Stimulated activated CD4-positive, alpha-beta T cell treated with anti-CD3 and anti-CD28 coated beads, Interleukin-12 subunit alpha, Interleukin-12 subunit beta, amount 100 ng/mL, for 4 hours (primary cell): ENCODE measurements at regions not wholly inside any gene's neighbourhood (a gene's known extent, or its start where the extent isn't known, plus 50 kb on each side); places are given as distances from the start of the nearest gene placed in this dataset.
"Not testable (repeated sequence)": the region's sequence is repeated elsewhere in the genome, so short reads cannot be mapped to it uniquely, and the experiment has no call there.

Source experiments
- DNase-seq: peaks from one replicate; pipeline ENCODE4 v3.0.0-alpha.2; 2020

DNA sequence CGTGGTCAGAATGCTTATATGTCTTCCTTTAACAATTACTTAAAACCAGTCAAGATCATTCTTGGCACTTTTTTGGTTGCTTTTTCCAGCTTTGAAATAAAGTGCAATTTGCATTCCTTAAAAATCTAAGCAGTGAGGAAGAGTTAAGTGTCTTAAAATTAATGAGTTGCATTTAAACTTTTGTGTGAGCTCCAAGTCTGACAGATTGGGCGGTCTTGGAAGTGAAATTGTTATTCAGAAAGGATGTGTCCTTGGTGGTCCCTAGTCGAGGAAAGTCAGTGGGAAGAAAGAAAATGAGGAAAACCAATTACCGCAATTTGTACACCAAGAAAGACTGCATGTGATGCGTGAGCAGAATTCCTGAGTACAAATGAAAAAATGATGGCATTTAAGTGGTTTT, 132.5 kb downstream of the HHIPL2 start:
- DNase-seq: no peak

DNA sequence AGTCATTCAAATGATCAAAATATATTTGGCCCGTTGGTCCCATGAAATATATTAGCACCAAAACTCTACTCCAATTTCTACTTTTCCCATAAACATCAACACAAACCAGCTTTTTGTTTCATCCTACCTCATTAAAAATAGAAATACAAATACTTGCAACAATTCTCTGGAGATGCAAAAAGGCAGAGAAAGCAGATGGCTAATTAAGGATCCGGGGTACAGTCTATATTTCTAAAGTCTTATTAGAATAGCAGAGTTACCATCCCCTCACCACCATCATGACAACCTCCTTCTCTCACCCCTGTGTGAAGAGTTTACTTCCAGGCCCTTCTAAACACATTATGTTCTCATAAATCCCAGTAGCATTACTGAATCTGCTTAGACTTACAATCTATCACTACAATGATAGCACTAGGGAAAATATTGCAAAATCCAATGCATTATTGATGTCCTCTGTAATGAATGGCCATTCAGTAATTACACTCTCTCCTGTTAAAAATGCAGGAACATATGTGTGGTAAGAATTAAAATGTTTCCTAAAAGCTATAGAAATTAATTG, 133.8 kb downstream of the HHIPL2 start:
- no peak for DNase-seq

DNA sequence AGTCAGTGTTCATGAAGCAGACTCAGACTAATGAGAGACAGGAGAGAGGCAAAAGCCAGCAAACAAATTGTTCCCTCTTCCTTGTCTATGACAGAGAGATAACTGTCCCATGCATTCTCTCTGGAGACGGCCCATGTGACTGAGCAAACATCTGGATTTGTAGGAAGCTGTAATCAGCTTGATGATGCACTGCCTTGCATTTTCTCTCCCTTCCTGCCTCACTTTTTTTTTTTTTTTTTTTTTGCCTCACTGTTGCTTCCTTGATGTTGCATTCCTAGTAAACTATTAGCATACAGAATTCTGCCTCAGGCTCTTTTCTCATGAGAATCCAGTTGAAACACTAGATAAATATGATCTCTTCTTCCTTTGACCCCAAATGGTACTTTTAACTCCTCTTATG, 134.5 kb downstream of the HHIPL2 start:
- no peak for DNase-seq

DNA sequence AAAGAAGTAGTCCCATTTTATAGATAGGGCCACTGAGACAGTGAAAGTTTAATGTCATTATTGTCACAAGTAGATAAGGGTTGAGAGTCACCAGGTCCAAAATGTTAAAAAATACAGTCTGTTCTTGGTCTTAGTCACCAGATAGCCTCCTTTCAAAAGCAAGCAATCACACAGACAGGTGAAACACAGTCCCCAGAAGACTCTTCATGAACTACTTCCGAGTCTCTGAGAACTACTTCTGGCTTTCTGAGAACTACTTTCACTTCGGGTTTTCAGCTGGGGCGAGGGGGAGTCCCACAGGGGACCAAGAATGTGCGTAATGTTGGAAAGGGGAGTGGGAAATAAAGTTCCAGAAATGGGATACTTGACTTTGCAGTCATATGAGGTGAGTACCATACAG, 143.2 kb downstream of the HHIPL2 start:
- DNase-seq: no peak

DNA sequence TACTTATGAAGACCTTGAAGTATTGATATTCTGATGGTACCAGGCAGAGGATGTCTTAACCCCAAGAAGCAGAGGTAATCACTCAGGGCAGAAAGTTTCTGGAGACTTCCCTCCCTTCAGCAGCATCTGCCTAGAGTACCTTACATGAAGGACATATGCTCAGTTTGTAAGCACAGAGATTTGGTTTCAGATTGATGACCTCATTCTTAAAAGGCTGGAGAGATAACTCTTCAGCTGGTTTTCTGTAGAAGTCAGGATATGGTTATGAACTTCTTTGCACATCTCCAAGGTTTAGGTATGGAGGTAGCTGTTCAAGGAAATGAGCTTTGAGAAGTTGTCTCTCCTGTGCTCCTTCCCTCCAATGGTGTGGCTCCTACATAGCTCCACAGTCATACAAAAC, 148.7 kb downstream of the HHIPL2 start:
- DNase-seq: no peak

DNA sequence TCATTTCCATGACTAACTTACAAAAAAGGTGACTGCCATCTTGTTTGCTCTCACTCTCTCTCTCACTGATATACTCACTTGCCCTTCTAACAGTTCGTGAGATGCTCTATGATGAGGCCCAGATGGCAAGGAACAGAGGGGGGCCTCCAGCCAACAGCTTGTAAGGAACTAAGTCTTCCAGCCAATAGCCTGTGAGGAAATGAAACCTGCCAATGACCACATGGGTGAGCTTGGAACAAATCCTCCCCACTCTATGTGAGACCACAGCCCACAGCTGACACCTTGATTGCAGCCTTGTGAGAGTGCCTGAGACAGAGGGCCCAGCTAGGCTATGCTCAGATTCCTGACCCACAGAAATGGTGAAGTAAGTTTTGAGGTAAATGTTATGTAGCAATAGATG, 153.7 kb downstream of the HHIPL2 start:
- DNase-seq: no peak

DNA sequence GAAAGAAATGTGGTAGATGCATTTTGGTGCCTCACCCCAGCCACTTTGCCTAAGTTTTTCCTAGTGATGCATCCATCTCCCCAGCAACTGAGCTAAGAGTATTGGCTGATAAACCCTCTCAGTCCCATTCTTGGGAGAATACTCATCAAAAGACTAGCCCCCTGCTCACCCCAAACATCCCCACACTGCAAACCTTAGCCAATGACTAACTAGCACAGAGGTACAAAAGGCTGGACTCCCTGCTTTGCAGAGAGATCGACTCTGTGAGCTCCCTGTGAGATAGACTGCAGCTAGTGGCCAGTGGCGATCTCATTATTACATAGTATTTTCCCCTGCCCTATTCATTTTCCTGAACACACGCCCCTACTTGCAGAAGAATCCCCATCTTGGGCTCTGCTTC, 155.3 kb downstream of the HHIPL2 start:
- DNase-seq: no peak

DNA sequence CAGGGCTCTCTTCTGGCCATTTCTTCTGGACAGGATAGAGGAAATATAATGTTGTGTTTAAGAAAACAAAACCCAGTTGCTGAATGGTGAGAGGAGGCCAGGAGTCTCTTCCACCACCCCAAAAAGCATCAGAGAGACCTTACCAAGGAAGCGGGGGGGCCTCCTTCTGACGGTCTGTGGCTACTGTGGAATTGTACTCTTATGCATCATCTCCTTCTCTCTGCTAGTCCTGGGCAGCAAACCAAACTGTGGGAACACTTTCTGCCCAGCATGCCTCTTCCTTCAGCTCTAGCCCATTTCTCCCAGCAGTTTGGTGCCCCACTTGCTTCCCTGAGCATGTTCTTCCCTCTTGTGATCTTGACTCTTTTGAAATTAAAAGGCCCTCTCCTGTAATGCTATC, 157.7 kb downstream of the HHIPL2 start:
- no peak for DNase-seq

DNA sequence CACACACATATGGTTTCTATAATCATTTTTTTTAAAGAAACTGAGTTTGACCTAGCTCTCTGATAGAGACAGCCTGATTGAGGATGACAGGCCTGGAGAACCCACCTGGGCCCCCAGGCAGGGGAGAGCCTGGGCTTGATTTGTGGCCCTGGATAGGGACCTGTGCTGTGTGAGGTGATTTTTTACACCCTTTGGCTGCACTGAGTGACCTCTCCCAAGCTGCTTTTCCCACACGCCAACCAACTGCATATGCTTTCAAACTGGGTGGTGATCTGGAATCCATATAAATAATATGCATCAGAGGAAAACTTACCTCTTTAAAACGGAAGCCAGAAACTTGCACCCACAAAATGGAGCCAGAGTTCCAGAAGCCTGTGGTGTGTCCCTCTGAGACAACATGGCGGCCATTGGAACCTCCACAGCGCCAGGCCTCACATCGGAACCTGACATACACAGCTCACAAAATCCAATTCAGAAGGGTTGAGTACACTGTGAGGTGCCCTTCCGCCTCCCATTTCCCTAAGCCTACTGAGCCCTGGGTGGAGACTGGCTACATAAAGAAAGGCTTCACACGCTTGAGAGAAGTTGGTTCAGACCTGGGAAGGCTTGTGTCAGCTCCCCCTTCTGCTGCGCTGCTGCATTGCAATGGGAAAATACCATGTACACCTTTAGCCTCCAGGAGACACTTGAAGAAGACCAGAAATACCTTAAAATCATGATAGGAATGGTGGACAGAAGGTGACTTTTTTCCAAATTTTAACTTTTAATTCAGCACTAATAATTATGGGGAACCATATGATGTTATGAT, 160.7 kb downstream of the HHIPL2 start:
- no peak for DNase-seq

DNA sequence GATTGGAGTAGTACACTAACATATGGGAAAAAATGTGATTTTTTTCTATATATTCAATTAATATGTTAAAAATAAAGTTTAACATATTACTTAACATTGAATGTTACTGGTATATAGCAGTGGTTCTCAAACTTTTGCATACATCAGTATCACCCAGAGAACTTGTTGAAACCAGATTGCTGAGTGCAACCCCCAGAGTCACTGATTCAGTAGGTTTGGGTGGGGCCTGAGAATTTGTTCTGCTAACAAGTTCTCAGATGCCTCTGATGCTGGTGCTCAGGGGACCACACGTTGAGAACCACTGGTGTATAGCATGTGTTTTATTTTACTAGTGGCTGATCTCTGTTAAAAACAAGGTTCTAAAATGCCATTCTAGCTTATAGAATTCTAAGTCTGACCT, 161.9 kb downstream of the HHIPL2 start:
- no peak for DNase-seq

DNA sequence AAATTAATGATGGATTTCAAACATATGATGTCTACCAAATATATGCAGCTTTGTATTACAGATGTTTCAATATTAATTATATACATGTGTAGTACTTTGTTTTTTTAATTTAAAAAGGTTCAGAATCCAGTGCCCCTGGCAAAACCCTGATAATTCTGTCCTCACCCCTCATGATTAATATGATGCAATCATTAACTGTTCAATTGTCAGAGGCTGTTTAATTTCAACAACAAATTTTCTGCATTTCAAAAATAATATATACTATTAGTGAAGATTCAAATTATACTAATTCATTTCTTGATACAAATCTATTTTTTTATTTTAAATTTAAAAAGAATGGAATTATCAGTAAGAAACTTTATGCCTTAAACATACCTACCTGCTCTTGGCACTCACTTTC, 162.6 kb downstream of the HHIPL2 start:
- DNase-seq: no peak

DNA sequence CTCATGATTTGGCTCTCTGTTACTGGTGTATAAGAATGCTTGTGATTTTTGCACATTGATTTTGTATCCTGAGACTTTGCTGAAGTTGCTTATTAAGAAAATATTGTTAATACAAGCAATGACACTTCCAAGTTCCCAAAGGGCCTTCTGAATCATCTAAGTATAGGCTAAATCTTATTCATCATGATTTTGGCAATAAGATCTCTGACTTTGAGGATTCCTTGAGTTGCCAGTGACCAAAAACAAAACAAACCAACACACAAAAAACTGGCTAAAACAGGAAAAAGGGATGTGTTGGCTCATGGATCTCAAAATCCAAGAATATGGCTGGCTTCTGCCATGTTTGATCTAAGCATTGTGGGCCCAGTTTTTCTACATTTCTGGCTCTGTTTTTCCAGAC, 163.4 kb downstream of the HHIPL2 start:
- DNase-seq: no peak

DNA sequence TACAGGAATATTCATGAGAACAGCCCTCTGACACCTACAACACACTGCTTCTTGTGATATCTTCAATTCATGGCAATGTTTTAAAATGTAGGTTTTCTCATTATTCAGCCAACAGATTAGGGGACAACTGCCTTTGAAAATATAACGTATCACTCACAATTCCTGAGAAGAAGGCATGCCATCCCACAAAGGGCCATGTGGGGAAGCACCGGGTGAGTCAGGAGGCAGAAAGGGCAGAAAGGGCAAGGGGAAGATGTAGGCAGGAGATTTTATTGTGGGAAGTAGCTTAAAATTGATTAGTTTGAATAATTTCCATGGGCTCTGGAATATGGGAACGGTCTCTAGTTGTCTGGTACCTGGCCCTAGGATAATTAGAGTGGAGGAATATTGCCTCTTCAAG, 165.7 kb downstream of the HHIPL2 start:
- DNase-seq: no peak

DNA sequence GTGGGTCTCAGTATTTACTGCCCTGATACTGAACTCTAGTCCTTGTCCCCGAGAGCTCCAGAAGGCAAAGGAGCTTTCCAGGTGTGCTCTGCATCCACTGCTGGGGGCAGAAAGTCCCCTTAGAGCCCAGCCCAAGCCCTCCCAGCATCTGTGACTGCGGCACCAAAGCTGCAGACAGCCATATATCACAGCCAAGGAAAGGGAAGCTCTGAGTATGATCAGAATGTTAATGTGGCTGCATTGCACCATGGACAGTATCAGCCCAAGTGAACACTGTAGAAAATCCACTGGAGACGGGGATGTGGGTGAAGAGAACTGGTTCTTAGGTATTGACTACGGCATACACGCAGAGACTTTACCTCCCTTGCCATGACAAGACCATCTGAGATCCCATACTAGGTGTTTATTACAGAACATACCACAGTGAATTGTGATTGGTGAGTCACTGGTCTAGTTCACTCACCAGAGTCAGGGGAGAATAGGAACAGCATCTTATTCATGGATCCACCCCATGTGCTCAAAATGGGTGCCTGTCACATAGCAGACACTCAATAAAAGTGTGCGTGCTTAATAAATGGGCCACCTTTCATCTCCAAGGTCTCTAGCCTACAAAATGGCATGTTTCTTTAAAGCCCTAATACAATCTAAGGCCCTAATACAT, 170.3 kb downstream of the HHIPL2 start:
- DNase-seq: no peak

DNA sequence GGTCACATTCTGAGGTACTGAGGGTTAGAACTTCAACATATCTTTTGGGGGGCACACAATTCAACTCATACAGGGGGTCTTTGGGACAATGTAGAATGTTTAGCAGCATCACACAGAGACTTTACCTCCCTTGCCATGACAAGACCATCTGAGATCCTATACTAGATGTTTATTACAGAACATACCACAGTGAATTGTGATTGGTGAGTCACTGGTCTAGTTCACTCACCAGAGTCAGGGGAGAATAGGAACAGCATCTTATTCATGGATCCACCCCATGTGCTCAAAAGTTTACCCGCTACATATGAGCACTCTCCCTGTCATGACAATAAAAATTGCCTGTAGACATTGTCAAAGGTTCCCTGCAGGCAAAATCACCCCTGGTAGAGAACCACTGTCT, 171.1 kb downstream of the HHIPL2 start:
- not testable (repeated sequence) for DNase-seq

DNA sequence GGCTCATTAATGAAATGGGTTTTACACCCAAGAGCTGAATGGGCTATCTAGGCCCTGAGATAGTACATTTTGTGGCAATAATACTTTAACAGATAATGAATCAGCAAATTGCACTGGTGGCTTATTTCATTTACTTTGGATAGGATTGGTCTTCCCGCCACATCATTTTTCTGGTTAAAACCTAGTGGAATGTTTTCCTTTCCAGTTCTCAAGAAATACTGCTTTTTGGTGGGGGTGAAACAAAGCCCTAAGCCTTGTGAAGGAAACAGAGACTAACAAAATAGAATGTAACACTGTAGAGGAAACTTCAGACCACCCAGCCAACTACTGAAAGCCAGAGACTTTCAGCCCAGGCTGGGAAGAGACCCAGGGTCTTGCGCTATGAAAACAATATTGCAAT, 172.2 kb downstream of the HHIPL2 start:
- DNase-seq: no peak

DNA sequence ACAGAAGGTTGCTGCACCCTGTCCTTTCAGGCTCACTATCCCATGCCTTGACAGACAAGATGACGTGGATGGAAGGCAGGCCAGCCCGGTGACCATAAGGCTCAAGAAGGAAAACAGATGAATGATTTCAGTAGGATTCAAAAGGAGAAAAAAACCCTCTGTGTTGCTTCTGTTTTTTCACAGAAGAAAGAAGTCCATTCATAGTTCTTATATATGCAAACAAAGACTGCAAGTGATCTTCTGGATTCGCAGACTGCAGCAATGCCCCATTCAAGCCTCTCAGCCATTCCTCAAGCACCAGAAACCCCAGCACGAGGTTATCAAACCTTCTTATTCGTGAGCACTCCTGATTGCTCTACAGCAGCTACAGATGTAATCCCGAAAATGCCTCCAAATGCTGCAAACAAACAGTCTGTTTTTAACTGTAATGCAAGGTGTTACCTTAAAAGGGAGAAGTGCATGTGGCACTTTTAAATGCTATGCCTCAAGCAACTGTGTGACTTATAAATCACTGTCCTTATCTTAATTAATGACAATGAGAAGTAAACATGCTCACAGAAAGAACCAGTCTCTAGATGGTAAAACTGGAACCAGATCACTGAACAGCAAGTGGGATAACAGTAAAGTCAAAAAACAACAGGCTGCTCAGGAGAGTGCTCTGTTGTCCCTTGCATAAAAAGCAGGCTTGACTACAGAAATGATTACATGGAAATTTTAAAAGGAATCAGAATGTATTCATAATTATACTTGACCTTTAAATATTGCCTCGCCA, 173.9 kb downstream of the HHIPL2 start:
- no peak for DNase-seq

DNA sequence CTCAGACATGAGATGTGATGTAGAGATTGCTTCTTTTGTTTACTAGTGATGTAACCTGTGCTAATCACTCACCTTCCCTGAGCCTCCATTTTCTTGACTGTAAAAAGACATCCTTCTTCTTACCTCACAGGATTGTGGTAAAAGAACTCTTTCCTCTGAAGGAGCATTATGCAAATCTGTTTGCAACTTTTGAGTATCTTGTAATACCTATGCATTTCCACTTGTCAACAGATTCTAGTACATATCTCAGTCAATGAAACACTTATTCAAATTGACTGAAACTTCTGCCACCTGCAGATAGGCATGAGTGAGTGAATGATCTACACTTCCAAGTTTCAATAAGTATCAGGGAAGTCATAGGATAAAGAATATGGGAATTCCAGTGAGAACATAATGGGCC, 174.7 kb downstream of the HHIPL2 start:
- no peak for DNase-seq

DNA sequence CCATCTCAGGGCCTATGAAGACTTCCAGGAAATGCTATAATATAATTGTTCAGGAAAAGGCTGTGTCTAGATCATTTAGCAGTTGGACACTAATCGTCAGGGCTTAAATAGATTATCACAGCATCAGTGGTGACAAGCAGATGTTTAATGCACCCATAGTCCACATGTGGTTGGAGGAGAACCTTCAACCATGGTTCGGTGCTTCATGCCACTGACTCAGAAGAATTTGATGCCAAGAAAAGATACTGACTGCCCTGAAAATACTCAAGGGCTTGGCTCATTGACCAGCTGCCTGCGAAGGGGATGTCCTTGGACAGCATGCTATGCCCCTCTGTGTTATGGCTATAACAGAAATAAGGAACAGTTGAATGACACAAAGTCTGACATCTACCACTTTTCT, 175.7 kb downstream of the HHIPL2 start:
- no peak for DNase-seq

DNA sequence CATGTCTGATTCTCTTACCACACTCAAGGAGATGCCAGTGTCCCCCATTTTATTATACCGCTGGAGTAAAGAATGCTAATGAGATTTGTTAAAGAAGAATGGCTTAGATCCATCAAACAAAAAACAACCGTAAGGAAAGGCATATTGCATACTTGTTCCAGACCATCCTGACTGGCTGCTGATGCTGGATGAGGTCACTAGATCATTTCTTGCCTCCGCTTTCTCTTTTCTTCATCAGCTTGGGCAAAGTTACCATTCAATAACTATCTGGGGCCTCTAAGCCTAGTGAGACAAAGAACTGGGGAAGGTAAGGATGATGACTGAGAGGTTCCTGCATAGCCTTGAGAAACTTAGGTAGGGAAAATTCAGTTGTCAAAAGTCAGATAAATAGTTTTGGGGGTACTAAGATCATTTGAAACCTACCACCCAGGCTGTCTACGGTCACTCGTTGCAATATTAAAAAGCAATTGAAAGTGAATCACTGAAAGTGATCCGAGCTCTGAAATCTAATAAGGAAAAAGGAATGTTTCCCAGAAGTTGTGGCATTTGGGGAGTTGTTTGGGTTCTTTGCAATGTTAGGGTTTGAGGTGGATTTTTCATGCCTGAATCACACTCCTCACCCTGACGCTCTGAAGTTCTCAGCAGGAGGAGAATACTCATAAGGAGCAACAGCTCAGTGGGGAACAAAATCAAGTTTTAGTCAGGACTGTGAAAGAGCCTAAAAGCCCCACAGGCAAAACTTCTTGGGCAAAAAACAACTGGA, 176.8 kb downstream of the HHIPL2 start:
- no peak for DNase-seq

DNA sequence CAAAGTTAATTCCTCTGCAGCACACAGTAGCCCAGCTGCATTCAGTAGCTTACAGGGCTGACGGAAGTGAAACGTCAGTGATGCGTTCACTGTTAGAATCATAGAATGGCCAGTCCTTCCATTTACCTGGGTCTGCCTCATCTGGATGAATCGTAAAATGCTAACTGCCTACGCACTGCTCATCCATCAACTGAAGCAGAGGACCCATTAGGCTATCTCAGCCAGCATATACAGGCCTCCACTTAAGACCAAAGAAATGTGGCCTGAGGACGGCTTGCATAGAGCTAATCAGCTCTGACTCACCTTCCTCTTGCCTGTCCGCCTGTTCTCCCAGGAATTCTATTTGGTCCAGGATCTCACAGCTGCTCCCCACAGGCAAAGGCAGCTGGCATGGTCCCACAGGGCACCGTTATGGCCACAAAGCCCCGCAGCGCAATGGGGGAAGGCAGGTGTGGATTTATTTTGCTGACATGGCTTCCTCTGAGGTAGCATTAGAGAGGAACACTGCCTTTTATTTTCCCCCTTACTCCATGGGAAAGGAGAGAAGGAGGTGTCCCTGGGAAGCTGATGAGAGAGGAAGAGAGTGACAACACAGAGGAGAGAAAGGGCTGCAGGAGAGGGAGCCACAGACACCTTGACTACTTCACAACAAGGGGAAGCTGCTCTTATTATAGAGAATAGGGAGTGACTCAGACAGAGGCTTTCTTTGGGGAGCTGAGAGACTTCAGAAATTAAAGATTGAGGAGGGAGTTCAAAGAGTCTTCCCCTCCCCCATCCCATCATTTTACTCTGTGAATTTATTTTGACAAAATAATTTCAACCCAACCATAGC, 177.6 kb downstream of the HHIPL2 start:
- DNase-seq: no peak

DNA sequence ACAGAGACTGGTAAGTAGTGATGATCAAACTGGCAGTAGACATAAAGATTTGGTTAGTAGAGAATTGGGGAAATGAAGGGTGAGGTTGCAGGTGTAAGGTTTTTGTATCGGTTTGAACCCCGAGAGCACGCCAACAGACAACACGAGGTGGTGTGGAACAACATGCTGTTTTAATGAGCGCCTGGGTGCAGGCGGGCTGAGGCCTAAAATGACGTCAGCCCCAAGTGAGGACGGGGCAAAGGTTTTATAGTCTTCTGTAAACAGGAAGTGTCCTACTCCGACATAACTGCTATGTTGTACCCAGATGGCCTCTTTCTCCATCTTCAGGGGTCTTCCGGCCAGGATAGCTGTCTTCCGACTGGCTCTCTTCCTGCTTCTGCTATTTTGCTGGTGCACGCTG, 178.8 kb downstream of the HHIPL2 start:
- no peak for DNase-seq
